ENCODE measurements at regions not wholly inside any gene's neighbourhood (a gene's known extent, or its start where the extent isn't known, plus 50 kb on each side); places are given as distances from the start of the nearest gene placed in this dataset.
"Not testable (repeated sequence)": the region's sequence is repeated elsewhere in the genome, so short reads cannot be mapped to it uniquely, and the experiment has no call there.

DNA sequence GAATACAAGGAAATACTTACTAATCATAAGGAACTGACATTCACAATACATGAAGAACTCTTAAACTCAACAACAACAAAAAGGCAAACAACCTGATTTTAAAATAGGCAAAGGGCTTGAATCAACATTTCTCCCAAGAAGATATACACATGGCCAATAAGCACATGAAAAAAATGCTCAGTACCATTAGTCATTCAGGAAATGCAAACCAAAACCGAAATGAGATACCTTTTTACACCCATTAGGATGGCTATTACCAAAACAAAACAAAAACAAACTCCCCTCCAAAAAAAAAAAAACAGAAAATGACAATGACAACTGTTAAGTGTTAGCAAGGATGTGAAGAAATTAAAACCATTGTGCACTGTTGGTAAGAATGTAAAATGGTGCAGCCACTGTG, 104.1 kb upstream of the ZNF462 start:
- no peak for DNase-seq (ENCODE audit: low spot score)

DNA sequence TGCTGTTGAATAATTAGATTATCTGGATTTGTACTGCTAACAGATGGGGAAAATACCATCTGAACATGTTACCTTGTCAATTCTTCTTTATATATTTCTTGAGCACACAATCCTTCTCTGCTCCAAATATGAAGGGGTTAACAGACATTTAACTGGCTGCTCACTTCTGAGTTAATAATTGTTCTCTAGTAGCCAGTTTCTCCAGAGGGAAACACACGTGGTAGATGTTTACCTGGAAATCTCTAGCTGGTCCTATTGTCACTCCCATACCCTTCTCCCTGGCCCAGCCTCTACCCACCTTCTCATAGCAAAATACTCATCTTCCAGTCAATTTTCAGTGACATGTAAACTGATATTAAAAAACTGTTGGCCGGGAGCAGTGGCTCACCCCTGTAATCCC, 101.5 kb upstream of the ZNF462 start:
- DNase-seq (ENCODE audit: low spot score), result no peak

DNA sequence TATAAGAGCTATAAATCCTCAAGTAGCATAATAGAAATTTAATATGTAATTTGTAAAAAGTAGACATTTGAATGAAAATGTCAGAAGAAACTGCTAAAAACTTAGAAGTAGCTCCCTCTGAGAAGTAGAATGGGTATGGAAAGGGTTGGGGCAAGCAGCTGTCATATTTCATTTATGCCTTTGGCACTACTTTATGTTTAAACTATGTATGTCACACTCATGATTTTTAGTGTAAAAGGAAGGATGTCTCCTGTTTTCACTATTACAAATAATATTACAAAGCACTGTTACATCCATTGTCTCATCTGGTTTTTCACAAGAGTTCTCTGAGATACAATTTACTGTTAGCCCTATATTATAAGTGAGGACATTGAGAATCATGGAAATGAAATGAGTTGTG, 96.3 kb upstream of the ZNF462 start:
- DNase-seq (ENCODE audit: low spot score), result no peak

- no peak for DNase-seq (ENCODE audit: low spot score)
Measured at GRCh38 chr9:106769331-106769730, 93.6 kb upstream of the ZNF462 start.

GRCh38 chr9:106771608-106772007, 91.4 kb upstream of the ZNF462 start:
- DNase-seq (ENCODE audit: low spot score), result no peak

DNA sequence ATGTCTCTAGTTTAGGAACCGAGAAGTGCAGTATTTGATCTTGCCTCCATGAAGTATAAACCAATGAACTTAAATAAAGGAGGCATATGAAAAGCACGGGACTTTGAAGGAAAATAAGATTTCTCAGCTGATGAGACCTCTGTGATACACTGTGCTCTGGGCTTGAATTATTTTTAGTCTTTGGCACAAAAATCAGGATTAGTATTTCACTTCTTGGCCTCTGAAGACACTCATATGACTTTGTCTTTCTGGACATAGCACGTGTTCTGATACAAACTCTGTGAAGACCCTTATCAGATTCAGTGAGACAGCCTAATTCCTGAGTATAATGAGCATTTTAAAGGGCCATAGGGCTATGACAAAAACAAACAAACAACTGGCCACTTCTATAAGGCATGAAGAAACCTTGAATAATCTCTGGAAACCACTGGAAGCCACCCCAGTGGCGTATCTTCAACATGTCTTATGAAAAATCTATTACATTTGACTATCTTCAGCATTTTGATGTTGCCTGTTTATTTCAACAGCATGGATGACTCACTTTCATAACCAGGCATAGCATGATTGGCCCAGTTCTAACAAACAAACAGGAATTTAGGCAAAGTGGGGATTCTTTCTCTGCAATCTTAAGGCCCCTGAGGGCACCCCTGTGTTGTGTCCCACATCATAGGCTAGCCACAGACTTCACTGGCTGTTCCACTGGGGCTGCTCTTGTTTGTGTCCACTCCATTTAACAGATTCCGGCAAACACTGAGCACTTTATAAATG, 90.3 kb upstream of the ZNF462 start:
- no peak for DNase-seq (ENCODE audit: low spot score)

- no peak for DNase-seq (ENCODE audit: low spot score)
Measured at GRCh38 chr9:106773750-106774149, 89.2 kb upstream of the ZNF462 start.

DNA sequence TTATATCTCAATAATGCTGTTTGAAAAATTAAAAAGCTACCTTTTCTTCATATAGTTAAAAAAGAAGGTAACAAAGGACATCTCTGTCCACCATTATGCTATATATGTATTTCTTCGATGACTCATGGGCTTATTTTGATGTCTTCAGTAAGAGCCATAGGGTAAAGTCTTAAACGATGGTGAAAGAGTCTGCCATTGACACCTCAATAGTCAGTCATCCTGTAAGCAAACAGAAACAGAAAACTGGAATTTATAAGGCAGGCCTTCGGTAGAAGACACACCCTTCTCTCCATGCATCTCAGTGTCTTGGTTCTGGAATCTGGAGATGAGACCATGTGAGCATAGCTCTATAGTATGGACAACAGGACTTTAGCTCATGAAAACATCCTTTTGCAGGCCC, 87.0 kb upstream of the ZNF462 start:
- DNase-seq (ENCODE audit: low spot score), result no peak

DNA sequence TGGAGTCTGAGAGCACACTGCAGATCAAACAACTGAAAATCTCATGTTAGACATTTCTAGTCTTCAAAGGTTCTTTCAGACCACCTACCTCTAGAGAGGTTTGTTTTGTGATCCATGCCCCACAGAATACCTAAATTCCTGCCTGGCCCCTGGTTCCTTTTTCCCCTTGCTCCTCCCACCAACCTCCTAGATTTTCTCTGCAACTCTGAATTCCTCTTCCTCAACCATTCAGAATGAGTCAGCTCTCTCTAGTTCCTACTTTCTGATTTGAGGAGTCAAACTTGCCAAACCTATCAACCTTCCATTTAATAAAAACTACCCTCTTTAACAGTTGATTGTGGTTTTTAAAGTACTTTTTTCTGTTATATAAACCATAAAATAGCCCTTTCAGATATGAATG, 83.2 kb upstream of the ZNF462 start:
- peak; percentile 6 for DNase-seq (ENCODE audit: low spot score)

GRCh38 chr9:106783121-106783520, 79.8 kb upstream of the ZNF462 start:
- DNase-seq (ENCODE audit: low spot score), result no peak

DNA sequence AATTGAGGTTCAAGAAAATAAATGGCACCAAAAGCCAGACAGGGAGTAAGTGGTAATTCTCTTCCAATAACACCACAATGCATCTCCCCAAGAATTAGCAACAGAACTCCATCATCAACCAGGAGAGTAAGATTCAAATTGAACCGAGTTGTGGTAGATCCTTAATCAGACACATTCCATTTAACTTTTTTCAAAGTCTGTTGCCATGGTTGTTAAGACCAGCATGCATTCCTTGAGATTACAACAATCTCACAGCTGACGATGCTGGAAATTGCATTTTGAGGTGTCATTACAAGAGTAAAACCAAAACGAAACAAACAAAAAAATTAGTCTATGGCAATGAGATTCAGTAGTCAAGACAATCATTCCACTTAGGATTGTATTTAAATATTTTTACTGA, 78.9 kb upstream of the ZNF462 start:
- no peak for DNase-seq (ENCODE audit: low spot score)

- DNase-seq (ENCODE audit: low spot score), result no peak
Measured at GRCh38 chr9:106785200-106785599, 77.8 kb upstream of the ZNF462 start.

GRCh38 chr9:106788021-106788420, 74.9 kb upstream of the ZNF462 start:
- DNase-seq (ENCODE audit: low spot score), result not testable (repeated sequence)

GRCh38 chr9:106795031-106795430, 67.9 kb upstream of the ZNF462 start:
- DNase-seq (ENCODE audit: low spot score), result no peak

- no peak for DNase-seq (ENCODE audit: low spot score)
Measured at GRCh38 chr9:106796771-106797170, 66.2 kb upstream of the ZNF462 start.

DNA sequence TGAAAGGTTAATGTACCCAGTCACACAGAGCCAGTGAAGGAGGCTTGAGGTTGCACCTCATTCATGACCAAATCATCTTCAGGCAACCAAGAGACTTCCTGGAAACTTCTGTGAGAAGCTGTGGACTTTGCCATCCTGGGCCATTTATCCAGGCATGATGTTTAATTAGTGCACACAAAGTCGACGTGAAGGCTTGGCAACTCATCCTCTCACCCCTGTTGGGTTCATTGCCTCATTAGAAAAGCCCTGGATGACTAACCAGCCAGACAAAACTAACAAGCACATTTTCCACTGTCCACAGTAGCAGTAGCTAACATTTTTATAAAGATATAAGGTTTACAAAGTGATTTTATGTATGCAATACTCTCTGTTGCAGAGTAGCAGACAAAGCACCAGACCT, 65.7 kb upstream of the ZNF462 start:
- DNase-seq (ENCODE audit: low spot score), result no peak

DNA sequence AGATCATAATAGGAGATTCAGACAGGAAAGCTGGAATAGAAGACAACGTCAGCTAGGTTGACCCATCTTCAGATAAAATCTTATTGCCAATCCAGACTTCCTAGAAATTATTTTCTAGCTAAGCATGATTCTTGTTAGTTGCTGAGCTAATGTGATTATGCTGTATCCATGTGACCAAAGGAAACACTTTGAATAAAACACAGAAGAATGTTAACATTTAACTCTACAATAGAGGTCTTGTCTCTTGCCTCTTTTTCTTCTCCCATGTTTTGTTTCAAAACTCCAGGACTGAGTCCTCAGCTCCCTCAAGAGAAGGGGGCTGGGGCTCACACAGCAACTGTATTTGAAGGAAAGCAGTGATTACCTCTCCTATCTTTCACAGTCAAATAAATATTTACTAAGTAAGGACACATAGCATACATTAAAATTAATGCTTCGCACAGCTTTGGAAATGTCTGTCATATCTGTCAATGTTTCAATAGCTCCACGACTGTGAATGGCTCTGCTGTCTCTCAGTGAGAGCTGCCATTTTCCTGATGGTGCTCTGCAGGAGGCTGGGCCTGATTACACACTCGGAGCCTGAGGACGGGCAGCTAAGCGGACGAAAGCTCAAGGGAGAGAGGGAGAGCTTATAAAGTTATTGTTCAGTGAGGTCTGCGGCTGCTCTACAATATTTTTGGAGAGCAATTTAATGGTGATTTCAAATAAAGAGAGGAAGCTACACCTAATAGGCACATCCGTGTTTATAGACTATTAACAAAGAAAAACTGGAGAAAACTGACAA, 64.8 kb upstream of the ZNF462 start:
- DNase-seq (ENCODE audit: low spot score), result no peak

- DNase-seq (ENCODE audit: low spot score), result no peak
Measured at GRCh38 chr9:106799152-106799551, 63.8 kb upstream of the ZNF462 start.

DNA sequence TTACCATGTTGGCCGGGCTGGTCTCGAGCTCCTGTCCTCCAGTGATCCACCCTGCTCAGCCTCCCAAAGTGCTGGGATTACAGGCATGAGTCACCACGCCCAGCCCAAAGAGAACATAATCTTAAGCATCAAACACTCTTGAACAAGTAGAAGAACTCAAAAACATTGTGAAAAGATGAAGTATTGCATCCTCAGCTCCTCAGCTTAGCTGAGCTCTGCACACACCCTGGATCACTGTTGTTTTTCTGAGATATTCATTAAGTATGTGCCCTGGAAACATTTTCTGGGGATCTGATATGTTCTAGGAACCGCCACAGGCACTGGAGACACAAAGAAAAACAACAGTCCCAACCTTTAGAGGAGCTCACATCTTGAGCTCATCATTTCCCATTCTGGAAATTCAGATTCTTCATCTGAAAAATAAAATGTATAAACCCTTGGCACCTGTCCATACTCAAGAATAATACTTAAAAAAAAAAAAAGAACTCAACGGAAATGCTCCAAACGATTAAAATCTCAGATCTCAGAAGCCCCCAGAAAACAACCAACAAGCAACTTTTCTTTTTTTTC, 62.2 kb upstream of the ZNF462 start:
- DNase-seq (ENCODE audit: low spot score), result no peak

DNA sequence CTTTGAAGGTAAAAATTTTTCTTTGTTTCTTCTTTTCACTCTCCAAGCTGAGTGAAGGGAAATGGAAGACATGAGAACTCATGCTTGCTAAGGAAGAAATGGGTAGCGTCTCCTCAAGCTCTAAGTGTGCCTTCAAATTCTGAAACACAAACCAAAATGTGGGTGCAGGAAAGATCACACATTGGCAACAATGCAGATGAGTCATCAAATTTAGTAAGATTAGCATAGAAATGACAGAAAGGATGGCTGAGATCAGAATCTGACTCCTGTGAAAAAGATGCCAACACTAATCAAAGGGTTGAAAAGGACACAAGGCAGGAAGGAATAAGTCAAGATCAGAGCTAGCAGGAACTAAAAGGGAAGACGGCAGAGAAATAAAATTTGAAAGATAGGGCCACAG, 61.1 kb upstream of the ZNF462 start:
- DNase-seq (ENCODE audit: low spot score), result no peak

Data from pons (tissue), 1 donor.